ENCODE measurements at regions not wholly inside any gene's neighbourhood (a gene's known extent, or its start where the extent isn't known, plus 50 kb on each side); places are given as distances from the start of the nearest gene placed in this dataset.
"Not testable (repeated sequence)": the region's sequence is repeated elsewhere in the genome, so short reads cannot be mapped to it uniquely, and the experiment has no call there.

GRCh38 chr13:61884830-61885229 is 469.2 kb upstream of the PCDH20 start:
- TF ChIP-seq CTCF (IDR thresholded peaks at IDR 0.05): no peak
- Mint-ChIP-seq H3K27me3 (ENCODE audit: low read depth) (no peaks in the 10 kb centered on the region), H3K9me3 (ENCODE audit: low read depth) (no peaks in the 10 kb centered on the region), H3K36me3 (ENCODE audit: low read depth) (no peaks in the 10 kb centered on the region), H3K4me1 (ENCODE audit: low read depth) (no peaks in the 10 kb centered on the region), H3K4me3 (ENCODE audit: unreplicated experiment) (no peak overlapping the region), H3K27ac (ENCODE audit: unreplicated experiment) (no peak overlapping the region)
- DNase-seq (ENCODE audit: low spot score): no peak

- Mint-ChIP-seq H3K27ac (ENCODE audit: unreplicated experiment) (no peak overlapping the region), H3K27me3 (ENCODE audit: low read depth) (no peaks in the 10 kb centered on the region), H3K4me3 (ENCODE audit: unreplicated experiment) (no peak overlapping the region), H3K4me1 (ENCODE audit: low read depth) (no peaks in the 10 kb centered on the region), H3K36me3 (ENCODE audit: low read depth) (peaks cover 1% of the 10 kb centered on the region), H3K9me3 (ENCODE audit: low read depth) (peaks cover 20% of the 10 kb centered on the region)
- TF ChIP-seq CTCF (IDR thresholded peaks at IDR 0.05): peak; percentile 75
- no peak for DNase-seq (ENCODE audit: low spot score)
Observed at GRCh38 chr13:61880578-61881283, 465.1 kb upstream of the PCDH20 start.

- not testable (repeated sequence) for H3K27ac Mint-ChIP-seq (ENCODE audit: unreplicated experiment); H3K36me3 Mint-ChIP-seq (ENCODE audit: low read depth); H3K27me3 Mint-ChIP-seq (ENCODE audit: low read depth); H3K4me3 Mint-ChIP-seq (ENCODE audit: unreplicated experiment); H3K4me1 Mint-ChIP-seq (ENCODE audit: low read depth)
- peaks cover 33% of the 10 kb centered on the region for H3K9me3 Mint-ChIP-seq (ENCODE audit: low read depth)
- peak; percentile 28 for DNase-seq (ENCODE audit: low spot score)
Observed at GRCh38 chr13:61878565-61878964, 462.9 kb upstream of the PCDH20 start.

GRCh38 chr13:61874970-61875579 is 459.4 kb upstream of the PCDH20 start:
- Mint-ChIP-seq H3K27ac (ENCODE audit: unreplicated experiment) (no peak overlapping the region), H3K4me1 (ENCODE audit: low read depth) (no peaks in the 10 kb centered on the region), H3K36me3 (ENCODE audit: low read depth) (peaks cover 1% of the 10 kb centered on the region), H3K9me3 (ENCODE audit: low read depth) (peaks cover 33% of the 10 kb centered on the region), H3K4me3 (ENCODE audit: unreplicated experiment) (no peak overlapping the region), H3K27me3 (ENCODE audit: low read depth) (peaks cover 2% of the 10 kb centered on the region)
- DNase-seq (ENCODE audit: low spot score): no peak
- TF ChIP-seq CTCF (IDR thresholded peaks at IDR 0.05): no peak

GRCh38 chr13:61873717-61874116 is 458.1 kb upstream of the PCDH20 start:
- TF ChIP-seq CTCF (IDR thresholded peaks at IDR 0.05): no peak
- peaks cover 2% of the 10 kb centered on the region for H3K27me3 Mint-ChIP-seq (ENCODE audit: low read depth)
- DNase-seq (ENCODE audit: low spot score): no peak
- no peak overlapping the region for H3K4me3 Mint-ChIP-seq (ENCODE audit: unreplicated experiment)
- no peaks in the 10 kb centered on the region for H3K4me1 Mint-ChIP-seq (ENCODE audit: low read depth)
- H3K27ac Mint-ChIP-seq (ENCODE audit: unreplicated experiment): no peak overlapping the region
- no peaks in the 10 kb centered on the region for H3K36me3 Mint-ChIP-seq (ENCODE audit: low read depth)
- peaks cover 26% of the 10 kb centered on the region for H3K9me3 Mint-ChIP-seq (ENCODE audit: low read depth)

GRCh38 chr13:61857198-61857597 is 441.5 kb upstream of the PCDH20 start:
- H3K9me3 Mint-ChIP-seq (ENCODE audit: low read depth): no peaks in the 10 kb centered on the region
- TF ChIP-seq CTCF (IDR thresholded peaks at IDR 0.05): no peak
- H3K27ac Mint-ChIP-seq (ENCODE audit: unreplicated experiment): no peak overlapping the region

More at GRCh38 chr13:61857198-61857597, 441.5 kb upstream of the PCDH20 start:
- peaks cover 6% of the 10 kb centered on the region for H3K4me1 Mint-ChIP-seq (ENCODE audit: low read depth)
- H3K27me3 Mint-ChIP-seq (ENCODE audit: low read depth): no peaks in the 10 kb centered on the region
- no peak for DNase-seq (ENCODE audit: low spot score)
- no peaks in the 10 kb centered on the region for H3K36me3 Mint-ChIP-seq (ENCODE audit: low read depth)
- no peak overlapping the region for H3K4me3 Mint-ChIP-seq (ENCODE audit: unreplicated experiment)
